ELR (cell line): ENCODE measurements at regions not wholly inside any gene's neighbourhood (a gene's known extent, or its start where the extent isn't known, plus 50 kb on each side); places are given as distances from the start of the nearest gene placed in this dataset.
A peak's percentile ranks its signal among the peaks of the same experiment; 100 is the strongest.

Experiments
- DNase-seq: peaks from one replicate; pipeline ENCODE4 v3.0.0-alpha.2; 2015; ENCODE audit warnings: low read depth

DNA sequence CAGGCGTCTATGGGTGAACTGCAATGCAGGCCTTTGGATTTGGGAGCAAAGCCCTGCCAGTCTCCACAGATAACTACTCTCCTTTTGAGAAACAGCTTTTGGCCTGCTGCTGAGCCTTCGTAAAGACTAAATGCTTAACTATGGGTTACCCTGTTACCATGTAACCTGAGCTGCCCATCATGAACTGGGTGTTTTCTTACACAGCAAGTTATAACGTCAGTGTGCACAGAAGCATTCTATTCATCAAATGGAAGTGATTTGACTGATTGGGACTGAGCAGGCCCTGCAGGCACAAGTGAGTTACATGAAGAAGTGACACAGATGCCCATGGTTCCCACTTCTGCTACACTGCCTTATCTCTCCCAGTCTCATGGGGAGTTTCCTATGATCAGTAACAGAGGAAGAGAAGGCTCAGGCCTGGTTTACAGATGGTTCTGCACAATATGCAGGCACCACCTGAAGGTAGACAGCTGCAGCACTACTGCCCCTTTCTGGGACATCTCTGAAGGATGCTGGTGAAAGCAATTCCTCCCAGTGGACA lies 319.1 kb downstream of the CD83 start:
- DNase-seq, result no peak

DNA sequence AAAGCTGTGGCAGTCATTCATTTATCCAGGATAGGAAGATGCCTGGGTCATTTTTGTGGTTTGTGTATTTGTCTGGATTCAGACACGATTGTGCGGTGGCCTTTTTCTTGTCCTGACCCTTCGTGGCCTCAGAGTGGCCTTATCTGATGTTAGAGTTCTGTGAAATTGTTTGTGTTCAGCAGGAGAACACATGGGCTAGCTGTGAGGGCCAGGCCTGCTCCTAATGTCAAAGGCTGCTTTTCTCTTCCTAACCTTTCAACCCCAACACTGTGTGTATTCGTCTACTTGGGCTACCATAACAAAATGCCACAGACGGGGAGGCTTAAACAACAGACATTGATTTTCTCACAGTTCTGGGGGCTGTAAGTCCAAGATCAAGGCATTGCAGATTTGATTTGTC lies 321.8 kb downstream of the CD83 start:
- no peak for DNase-seq

DNA sequence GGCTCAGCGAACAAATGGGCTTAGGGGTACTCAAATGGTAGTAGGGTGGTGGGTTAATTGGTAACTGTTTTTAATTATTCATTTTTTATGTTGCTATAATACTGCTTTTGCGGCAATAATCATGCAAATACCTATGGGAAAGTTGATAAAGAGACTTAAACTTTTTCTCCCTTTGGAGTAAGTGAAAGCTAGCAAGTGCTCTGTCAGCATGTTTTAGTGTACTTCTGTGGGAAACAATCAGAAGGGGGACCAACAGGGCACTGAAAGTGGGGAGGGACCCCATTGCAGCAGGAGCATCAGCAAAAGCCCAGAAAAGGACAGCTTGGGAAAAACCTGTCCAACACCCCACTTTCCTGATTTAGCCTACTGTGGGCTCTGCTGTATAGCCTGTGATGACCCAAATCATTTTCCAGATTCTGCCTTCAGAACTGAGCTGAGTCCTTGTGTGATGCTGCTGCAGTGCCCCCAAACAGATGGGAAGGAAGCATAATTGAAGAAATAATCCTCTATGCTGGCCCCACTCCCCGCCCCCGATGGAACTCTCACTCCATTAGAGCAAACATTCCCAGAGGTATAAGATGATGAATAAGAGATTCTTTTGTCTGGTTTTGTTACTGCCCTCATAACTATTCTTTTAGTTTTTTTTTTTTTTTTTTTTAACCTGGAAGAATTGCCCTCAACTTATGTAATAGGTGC lies 322.8 kb downstream of the CD83 start:
- DNase-seq, result no peak

DNA sequence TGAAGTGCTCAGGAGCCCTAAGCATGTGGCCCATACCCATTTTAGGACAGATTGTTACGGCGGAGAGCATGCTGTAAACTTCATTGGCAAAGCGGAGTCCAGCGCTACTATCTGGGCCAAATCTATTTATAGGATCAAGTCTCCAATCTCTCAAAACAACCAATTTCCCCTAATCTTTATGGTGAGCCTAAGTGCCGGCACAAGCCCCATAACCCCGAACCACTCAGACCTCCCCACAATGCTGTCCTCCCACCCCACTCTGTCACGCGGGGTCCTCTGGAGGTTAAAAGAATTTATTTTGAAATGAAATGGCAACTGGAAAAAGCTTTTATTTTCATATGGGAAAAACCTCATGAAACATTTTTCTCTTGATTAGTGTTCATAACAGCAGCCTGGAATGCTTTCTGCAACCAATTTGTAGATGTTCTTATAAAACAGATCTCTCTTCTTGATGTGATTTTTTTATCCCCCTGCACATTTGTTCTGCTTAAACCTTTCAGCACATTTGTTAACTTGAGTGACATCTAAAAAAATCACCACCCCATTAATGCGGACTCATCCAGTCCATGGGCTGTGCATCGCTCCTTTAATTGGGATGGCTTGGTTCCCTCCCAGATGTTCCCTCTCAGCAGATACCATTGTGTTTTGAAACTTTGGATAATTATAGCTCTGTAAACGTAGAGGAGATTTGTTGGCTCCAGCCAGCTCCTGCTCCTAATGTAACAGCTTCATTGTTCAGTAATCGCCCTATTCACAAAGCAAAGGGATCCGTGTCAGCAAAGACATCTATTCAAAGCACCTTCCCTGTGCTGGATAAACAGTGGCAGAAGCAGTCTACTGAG lies 323.6 kb downstream of the CD83 start:
- DNase-seq, result no peak

DNA sequence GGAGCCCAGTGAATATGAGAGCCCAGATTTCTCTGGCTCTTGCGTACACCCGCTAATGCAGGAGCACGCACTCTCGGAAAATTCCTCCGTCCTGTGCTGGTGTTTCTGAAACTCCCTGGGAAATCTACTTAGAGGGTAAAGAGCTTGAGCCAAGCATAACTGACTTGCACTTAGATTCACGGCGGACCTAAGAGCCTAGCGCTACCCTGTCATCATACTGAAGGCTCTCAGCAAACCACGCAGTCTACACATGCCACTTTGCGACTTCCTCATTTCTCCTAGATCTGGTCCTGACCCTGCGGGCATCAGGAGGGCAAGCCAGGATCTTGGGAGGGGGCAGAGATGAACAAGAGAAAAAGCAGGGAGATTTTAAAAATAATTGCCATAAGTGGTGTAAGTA lies 324.7 kb downstream of the CD83 start:
- DNase-seq, result no peak

DNA sequence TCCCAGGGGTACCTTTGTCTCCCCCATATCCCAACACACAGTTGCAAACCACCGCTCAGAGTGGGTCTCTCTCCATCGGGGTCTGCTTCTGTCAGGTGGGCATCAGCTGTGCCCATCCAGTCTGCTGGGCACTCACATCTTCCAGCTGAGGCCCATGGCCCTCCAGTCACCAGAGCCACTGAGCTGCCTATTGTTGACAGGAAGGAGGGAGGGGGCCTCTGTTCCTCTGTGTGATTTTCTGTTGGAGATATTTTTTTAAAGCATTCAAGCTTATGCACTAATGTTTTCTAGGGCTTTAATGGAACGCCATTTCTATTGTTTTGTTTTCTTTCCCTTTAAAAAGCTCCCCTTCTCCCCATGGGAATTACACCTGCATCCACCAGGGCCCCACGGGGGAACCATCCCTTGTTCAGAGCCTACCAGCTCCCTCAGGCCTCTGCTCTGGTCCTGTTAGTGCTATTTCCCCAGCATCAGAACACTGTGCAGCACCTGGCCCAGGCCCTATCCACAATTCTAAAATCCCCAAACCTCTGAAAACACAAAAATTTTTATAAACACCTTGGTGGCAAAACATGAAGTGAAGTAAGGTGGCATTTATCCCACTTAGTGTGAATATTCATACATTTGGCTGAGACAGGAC lies 326.2 kb downstream of the CD83 start:
- no peak for DNase-seq

DNA sequence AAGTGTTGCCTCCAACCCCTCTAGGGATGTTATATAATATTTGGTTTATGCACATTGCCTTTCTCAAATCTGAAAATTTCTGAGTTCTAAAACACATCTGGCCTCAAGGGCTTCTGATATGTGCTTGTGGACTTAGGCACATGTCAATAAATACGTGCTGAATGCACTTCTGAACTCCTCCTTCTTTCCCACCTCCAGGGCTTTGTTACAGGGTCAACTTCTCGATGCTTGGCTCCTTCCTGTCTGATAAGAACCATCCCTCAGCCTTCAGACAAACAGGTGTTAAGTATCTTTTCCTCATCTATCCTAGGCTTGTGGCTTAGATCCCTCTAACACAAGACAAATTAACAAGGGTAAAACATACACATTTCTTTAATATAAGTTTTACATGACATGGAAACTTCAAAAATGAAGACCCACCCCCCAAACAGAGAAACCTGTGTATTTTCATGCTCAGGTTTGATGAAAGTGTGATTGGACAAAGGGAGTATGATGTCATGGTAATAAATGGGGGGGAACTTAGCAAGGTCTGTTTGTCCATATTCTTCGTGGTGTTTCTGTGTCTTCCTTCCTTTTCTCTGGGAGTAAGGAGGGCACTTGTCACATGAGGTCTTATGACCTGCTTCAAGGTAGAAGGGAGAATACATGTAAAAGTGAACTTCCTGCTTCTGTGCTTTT lies 326.9 kb downstream of the CD83 start:
- no peak for DNase-seq

DNA sequence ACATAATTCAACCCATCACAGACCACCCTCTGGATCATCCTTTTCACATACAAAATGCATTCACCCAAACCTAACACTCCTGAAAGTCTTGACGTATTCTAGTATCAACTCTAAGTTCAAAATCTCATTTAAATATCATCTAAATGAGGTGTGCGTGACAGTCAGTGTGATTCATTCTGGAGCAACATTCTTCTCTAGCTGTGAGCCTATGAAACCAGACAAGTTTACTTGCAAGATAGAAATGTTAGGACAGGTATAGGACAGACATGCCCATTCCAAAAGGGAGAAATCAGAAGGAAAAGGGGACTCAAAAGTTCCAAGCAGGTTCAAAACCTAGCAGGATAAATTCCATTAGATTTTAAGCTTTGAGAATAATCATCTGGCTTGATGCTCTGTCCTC lies 329.7 kb downstream of the CD83 start:
- no peak for DNase-seq

DNA sequence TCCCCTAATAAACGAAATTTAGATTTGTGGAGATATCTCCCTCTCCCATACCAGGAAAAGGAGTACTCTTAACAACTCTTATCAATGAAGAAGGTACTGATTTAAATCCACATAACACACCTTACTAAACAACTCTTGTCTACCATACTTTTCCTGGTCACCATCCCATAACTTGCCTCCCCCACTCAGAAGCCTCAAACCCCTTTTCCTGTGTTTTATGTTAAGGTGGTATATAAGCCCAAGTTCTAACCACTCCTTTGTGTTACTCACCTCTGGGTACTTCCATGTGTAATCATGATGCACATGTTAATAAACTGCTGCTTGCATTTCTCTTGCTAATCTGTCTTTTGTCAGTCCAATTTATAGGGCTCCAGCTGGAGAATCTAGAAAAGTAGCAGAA lies 330.7 kb downstream of the CD83 start:
- DNase-seq, result no peak

DNA sequence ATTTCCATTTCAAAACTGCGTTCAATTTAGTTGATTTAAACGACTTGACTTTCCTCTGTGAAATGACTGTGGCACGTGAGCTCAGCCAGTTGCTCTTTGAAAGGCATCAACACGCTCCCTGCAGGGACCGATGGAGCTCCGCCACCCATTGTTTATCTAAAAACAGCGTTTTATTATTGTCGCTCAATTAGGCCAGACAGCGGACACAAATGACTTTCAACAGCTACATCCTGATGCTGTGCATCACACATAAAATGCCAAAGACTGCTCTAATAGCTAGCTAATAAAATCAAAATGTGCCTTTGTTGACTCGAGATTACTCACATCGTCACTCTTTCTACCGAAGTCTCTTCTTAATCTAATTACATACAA lies 332.5 kb downstream of the CD83 start:
- DNase-seq, result no peak

DNA sequence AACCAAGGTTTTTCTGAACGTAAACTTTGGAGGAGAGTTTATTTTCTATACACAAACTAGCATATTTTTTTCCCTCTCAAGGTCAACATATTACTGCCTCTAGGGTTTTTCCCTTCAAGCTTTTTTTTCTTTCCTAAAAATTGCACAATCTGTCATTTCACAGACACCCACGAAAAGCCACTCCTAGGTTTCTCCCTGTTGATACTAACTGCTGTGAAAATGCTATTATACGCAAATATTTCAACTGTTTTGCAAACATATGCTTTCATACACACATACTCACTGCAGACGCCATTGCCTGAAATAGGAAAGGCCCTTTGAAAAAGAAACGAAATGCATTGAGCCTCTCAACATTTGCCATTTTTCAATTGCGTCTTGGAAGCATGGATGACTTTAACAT lies 333.0 kb downstream of the CD83 start:
- DNase-seq, result no peak

DNA sequence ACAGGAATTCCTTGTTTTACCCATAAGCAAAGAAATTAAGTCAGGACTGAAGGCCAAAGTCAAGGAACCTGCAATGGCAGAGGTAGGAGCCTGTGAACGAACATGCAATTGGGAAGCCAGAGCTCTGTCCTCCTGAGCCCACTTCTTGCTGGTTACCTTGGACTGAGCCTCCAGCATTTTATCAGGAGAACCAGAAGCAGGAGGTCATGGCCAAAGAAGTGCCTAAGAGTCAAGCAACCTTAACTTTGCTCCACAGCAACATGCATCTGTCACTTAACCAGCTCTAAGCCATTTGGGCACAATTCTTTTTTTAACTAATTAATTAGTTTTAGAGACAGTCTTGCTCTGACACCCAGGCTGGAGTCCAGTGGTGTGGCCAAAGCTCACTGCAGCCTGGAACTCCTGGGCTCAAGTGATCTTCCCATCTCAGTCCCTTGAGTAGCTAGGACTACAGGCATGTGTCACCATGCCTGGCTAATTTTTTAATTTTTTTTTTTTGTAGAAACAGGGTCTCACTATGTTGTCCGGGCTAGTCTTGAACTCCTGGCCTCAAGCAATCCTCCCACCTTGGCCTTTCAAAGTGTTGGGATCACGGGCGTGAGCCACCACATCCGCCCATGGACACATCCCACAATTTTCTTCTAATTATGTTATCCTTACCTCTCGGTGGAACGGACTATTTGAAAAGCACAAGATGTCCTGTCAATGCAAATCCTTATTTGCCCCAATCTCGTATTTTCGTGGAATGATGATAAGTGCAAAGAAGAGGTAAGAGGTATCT lies 334.2 kb downstream of the CD83 start:
- DNase-seq, result no peak

DNA sequence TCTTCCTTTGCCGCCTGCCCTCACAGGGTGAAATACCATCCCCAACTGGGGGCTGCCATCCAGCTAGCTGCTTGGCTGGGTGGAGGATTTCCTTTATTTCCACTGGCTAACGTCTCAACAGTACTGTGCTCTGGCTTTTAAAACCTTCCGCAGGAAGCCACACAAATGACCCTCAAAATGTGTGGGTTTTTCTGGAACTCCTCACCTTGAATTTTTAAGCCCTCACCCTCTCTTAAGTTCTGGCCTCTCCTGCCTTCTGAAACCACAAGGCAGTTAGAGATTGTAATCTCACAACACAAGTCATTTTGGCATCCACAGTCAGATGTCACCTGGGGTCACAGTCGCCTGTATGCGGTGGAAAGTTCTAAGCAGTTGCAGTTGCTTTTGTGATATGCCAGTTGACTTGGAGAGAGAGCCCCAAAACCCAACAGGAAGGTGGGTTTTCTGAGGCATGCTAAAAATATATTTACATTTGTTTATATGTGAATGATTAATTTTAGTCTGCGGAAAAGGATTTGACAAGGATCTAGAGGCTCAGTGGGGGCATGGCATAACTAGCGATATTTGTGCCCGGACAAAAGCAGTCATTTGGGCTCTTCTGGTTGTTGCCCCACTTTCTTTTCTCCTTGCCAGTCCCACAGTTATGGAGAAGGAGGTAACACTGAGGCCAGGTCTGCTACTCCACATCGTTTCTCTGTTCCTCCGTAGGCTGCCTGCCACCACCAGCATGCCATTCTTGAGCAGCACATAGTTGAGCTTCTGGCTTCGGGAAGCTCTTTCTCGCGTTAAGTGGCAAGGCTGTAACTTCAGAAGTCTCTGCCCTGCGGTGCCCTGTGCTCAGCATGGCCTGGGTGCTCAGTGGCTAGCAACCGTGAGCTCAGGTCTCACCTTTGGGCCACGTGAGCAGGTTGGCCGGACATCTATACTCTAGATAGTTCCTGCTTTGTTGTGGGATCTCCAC lies 335.3 kb downstream of the CD83 start:
- no peak for DNase-seq

DNA sequence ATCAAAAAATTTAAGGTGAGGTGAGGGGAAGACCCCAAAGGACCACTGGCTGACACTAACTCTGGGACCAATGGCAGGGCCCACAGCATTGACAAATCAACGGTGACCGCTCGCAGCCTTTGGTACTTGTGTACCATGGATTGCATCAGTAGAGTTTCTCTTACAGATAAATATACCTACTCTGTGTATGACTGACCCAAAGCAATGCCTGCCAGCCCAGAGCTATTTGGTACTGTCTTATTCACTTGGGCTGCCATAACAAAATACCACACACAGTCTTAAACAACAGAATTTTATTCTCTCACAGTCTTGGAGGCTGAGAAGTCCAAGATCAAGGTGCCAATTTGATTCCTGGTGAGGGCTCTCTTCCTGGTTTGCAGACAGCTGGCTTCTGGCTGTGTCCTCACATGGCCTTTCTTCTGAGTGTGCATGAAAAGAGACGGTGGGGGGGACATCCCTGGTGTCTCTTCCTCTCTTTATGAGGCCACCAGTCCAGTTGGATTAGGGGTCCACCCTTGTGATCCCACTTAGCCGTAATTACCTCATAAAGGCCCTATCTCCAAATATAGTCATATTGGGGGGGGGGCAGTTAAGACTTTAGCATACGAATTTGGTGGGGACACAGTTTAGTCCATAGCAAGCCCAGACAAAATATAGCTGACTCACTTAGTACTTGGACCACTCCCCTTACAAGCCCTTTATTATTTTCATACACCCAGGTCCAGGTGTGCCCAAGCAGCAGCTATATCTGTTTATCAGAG lies 336.3 kb downstream of the CD83 start:
- DNase-seq, result no peak

DNA sequence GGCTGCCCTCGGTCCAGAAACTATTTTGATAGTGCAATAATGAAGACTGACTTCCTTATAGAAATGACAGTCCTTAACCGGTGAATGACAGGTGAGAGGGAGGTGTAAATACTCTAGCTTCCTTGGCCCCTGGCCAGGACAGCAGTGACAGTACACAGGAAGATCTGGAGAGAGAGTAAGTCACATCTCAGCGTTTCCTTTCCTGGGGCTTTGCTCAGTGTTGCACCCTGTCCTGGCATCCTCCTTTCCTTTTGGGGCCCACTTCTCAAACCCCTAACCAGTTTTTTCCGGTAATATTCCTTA lies 336.9 kb downstream of the CD83 start:
- DNase-seq, result no peak

DNA sequence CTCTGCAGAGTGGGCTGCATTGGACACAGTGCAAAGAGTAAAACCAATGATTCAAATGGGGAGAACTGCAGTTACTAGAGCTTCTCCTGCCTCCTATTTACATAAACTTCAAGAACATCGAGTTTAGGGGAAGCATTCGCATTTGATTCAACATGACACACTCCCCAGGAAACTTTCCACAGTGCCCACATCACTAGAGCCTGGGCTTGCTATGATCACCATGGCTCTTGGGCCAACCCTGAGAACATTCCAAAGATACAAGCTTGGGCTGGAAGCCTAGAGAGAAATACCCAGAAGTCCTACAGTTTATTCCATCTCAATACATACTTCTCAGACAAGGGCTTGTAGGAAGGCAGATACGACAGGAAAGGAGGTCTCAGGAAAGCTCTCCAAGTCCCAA lies 337.9 kb downstream of the CD83 start:
- no peak for DNase-seq

DNA sequence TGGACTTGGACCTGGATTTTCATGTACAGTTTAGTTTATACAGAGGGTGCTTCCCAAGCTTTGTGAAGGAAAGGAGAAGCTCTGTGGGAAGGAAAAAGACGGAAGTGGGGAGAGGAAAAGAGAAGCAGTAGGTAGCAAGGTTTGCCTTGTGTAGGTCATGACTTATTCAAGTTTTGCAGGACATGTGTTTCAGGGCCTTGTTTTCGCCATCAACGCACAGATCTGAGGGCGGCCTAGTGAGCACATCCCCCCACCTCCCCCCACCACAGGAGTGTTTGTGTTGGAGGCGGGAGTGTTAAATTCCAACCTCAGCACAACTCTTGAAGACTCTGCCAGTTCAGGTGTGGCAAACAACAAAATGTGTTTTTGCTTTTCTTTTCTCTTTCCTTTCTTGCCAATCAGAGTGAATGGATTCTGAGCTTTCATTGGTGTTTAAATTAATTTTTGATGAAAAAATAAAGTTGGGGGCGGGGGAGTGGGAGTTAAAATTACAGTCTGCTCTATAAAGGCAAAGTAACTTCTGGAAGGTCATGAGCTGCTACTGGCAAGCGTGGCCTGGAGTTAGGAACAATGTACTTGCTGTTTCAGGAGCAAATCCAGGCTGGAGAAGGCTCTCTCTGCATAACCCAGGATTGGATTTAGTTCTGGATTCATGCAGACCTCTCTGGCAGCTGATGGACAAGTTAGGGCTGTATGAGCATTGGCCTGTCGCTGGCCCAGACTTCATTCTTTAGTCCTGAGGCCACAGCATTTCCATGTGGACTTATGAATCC lies 338.5 kb downstream of the CD83 start:
- DNase-seq, result no peak

DNA sequence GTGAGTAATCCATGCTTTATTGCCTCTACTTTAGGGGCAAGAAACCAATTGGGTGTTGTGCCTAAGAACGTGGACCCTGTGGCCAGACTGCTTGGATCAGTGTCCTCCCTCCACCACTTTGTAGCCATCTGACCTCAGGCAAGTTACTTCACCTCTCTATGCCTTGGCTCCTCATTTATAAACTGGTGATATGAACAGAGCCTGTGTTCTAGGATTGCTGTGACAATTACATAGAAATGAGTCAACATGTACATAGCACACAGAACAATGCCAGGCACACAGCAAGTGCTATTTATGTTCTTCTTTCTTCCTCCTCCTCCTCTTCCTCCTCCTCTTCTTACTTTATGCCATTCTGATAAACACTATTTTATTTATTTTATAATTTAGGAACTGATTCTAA lies 339.4 kb downstream of the CD83 start:
- DNase-seq, result no peak

DNA sequence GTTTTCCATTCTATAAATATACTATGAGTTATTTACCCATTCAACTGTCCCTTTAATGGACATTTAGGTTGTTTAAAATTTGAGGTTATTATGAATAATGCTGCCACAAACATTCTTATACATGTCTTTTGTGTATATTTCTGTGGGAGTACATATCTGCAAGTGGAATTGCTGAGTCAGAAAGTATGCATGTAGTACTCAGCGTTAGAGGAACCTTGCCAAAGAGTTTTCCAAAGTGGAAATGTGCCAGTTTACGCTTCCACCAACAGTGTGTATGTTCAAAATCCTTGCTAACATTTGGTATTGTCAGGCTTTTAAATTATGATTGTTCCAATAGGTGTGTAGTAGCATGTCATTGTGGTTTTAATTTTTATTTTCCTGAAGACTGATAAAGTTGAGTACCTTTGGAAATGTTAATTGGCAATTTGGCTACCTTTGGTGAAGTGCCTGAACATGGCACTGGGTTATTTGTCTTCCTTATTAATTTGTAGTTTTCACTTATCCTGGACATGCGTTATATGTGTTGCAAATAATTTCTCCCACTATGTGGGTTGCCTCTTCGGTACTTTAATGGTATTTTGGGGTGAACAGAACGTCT lies 341.2 kb downstream of the CD83 start:
- peak; percentile 81 for DNase-seq
